PC-9 (cell line): ENCODE measurements at regions not wholly inside any gene's neighbourhood (a gene's known extent, or its start where the extent isn't known, plus 50 kb on each side); places are given as distances from the start of the nearest gene placed in this dataset.

Source experiments
- CTCF ChIP-seq: fragments of 200-600 bp; sonication (generic); conservative IDR thresholded peaks from 2 replicates; pipeline ENCODE4 v1.6.1; 2017; ENCODE audit warnings: mixed run types, antibody characterized with exemption, mild to moderate bottlenecking, moderate library complexity
- EZH2 ChIP-seq: fragments of 200-600 bp; sonication (generic); IDR thresholded peaks from 2 replicates; pipeline ENCODE4 v1.8.0; 2017; ENCODE audit warnings: antibody characterized with exemption, low read depth

DNA sequence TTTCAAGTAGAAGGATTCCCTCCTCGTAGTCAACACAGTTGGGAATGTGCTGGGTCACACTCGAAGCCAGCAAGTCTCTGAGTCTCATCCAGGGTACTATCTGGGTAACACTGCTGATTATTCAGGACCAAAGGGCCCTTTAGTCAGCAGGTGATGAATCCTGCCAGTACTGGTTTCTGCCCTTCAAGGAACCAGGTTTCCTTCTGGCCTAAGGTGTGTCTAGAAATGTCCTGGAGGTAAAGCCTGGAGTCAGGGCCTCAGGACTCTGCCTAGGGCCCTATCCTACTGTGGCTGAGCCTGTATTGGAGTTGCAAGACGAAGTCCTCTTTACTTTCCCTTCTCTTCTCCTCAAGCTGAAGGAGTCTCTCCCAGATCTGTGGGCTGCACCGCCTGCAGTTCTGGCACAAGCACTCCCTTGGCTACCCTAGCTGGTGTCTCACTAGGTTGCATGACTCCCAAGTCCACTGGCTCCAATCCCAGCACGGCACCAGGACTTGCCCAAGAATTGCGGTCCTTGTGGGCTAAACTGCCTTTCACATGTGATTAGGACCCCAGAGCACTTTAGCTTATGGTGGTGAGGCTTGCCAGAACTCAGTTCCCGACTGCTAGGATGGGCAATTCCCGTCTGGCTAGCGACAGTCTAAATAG, 193.7 kb upstream of the PDE3A start:
- TF ChIP-seq CTCF (no peak), EZH2 (no peak)
